ENCODE measurements at regions not wholly inside any gene's neighbourhood (a gene's known extent, or its start where the extent isn't known, plus 50 kb on each side); places are given as distances from the start of the nearest gene placed in this dataset.

DNA sequence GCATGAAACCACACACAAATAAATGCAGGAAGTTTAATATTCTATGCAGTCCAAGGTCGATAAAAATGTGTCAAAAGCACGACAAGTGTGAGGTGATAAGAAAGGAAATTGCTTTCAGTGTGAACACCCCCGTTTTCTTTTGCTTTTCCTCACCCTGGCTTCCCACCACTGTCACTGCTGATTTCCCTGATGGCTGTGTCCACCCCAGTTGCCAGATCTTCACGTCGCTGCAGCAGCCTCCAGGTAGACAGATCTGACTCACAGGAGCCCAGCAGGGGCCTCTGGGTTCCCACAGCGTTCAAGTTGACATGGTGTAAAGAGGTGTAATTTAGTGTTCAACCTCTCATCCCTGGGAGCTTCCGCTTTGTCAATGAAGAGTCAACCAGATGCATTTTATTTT lies 128.0 kb upstream of the TACR1 start:
- TF ChIP-seq, protein P1, sequence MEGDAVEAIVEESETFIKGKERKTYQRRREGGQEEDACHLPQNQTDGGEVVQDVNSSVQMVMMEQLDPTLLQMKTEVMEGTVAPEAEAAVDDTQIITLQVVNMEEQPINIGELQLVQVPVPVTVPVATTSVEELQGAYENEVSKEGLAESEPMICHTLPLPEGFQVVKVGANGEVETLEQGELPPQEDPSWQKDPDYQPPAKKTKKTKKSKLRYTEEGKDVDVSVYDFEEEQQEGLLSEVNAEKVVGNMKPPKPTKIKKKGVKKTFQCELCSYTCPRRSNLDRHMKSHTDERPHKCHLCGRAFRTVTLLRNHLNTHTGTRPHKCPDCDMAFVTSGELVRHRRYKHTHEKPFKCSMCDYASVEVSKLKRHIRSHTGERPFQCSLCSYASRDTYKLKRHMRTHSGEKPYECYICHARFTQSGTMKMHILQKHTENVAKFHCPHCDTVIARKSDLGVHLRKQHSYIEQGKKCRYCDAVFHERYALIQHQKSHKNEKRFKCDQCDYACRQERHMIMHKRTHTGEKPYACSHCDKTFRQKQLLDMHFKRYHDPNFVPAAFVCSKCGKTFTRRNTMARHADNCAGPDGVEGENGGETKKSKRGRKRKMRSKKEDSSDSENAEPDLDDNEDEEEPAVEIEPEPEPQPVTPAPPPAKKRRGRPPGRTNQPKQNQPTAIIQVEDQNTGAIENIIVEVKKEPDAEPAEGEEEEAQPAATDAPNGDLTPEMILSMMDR (IDR thresholded peaks at IDR 0.05 in 8 of 11, conservative IDR thresholded peaks at IDR 0.05 in 3 of 11) = no peak
- TF ChIP-seq POLR2AphosphoS5 (IDR thresholded peaks at IDR 0.05) = no peak

Measured in spleen (tissue), 7 donors.